Mucosa of gallbladder (tissue), 1 donor: ENCODE measurements at regions not wholly inside any gene's neighbourhood (a gene's known extent, or its start where the extent isn't known, plus 50 kb on each side); places are given as distances from the start of the nearest gene placed in this dataset.

ENCODE experiments used
- DNase-seq: peaks from one replicate; pipeline ENCODE4 v3.0.0-alpha.2; 2020; ENCODE audit warnings: low spot score
- donor health status: DM: no; HTN: no; CAD: no.

DNA sequence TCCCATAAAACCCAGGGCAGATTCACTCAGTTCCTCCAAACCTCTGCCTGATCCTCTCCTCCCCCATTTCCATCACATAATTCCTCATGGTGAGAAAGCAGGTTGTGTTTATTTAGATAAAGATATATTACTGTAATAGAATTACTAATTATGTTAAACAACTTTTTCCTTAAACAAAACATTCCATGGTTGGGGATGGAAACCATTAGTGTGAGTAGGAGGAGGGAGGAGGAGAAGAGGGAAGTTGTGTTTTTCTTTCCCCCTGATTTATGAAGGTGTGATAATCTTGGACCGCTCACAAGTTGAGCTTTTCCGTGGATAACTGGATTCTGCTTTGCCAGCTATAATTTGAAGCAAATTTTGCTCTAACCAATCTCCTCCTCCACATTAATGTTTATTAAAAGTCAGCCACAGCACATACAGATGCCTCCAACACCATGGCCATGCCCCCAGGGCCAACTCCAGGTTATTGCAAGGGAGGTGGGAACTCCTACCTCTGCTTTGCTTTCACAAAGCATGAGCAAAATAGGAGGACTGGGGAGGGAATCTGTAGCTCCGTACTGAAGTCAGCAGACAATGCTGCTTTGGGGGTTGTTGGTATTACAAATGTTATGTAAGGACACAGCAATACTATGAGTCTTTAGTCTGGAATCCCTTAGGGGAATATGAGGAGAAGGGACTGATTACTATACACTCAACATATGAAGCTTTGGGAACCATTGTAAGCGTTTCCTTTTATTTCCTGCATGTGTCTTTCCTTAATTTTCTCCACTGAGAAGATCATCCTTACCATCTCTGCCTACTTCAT is 542.0 kb downstream of the DHX35 start:
- no peak for DNase-seq

DNA sequence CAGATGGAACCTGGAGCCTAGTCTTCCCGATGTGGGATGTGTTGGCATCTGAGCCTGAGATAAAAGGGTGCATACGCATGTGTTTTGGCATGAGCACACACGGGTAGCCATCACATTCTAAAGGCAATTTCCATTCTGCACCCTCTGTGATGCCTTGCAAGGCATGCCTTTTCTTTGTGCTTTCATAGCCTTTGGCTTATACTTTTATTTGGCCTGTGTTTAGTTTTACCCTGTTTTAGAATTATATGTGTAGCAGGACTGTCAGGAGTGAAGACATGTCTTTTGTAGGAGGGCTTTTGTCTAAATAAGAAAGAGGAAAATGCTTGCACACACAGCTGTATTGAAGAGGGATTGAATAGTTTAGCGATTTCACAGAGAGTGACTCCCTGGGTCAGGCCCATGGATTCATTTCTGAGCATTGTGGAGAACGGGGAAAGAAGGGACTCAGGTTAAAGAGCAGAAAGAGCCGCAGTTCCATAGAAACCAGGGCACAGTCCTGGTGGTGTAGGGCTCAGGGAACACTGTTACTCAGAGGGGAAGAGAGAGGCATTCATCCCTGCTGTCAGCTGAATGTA is 530.2 kb downstream of the DHX35 start:
- no peak for DNase-seq

GRCh38 chr20:39491711-39492110 is 529.6 kb downstream of the DHX35 start:
- no peak for DNase-seq

DNA sequence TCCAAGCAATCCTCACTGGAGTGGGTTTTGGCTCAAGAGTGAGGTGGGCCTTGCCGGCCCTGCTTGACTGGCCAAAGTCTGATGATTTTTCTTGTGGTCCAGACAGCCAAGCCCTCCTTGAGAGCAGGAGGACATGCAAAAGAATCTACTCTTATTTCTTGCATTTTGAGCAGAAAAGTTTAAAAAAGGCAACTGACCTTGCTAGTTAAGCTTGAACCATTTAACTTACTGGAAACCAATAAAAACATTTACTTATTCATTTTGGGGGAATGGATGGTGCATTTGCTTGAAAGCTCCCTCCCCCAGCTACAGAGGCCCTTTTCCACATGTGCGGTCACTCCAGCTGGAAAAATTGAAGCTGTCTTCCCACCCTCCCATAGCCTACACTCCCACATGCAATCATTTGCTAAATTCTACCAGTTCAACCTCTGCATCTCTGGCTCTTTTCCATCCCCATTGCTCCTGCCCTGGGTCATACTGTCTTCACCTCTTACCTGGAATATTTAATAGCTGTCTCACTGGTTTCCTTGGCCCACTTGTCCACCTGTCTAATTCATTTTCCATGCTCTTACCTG is 527.9 kb downstream of the DHX35 start:
- no peak for DNase-seq

- DNase-seq, result no peak
These were observed 518.3 kb downstream of the DHX35 start for GRCh38 chr20:39480276-39481043.

GRCh38 chr20:39479196-39479810 is 517.2 kb downstream of the DHX35 start:
- no peak for DNase-seq

DNA sequence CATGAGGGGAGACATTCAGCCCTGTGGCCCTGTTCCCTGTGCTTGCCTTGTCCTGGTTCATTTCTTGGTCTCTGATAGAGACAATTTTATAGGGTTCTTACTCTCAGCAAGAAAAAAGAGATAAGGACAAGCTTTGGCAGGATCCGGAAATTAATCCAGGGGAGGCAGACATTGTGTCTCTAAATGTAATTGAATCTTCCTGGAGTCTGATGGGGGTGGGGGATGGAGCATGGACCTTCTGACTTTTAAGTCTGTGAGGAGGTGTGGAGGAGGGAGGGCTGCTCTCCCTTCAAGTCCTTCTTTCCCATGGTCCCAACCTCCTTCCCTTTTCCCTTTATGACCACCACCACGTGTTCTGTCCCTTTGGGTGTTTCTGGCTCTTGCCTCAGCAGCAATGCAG is 512.7 kb downstream of the DHX35 start:
- no peak for DNase-seq

DNA sequence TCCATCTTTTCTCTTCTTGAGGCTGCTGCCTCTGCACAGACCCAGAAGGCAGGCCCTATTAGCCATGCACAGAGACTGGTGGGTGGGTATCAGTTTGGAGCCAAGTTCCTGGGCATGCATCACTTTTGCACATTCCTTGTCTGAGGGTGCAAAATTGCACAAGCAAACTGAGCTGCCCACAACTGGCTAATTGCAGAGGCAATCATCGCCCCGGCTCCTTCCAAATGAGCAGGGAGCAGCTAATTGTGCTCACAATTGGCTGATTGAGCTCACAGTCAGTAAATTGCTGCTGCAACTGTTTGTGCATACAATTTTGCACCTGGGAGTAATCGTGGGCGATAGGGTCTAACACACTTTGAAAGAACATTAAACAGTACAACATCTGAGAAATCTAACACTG is 511.4 kb downstream of the DHX35 start:
- DNase-seq, result no peak

- DNase-seq, result no peak
These were observed 506.6 kb downstream of the DHX35 start for GRCh38 chr20:39468703-39469102.

GRCh38 chr20:39464238-39464637 is 502.1 kb downstream of the DHX35 start:
- no peak for DNase-seq

GRCh38 chr20:39462416-39462945 is 500.3 kb downstream of the DHX35 start:
- no peak for DNase-seq

GRCh38 chr20:39458452-39458851 is 496.3 kb downstream of the DHX35 start:
- no peak for DNase-seq

GRCh38 chr20:39453890-39454289 is 491.7 kb downstream of the DHX35 start:
- DNase-seq, result no peak

DNA sequence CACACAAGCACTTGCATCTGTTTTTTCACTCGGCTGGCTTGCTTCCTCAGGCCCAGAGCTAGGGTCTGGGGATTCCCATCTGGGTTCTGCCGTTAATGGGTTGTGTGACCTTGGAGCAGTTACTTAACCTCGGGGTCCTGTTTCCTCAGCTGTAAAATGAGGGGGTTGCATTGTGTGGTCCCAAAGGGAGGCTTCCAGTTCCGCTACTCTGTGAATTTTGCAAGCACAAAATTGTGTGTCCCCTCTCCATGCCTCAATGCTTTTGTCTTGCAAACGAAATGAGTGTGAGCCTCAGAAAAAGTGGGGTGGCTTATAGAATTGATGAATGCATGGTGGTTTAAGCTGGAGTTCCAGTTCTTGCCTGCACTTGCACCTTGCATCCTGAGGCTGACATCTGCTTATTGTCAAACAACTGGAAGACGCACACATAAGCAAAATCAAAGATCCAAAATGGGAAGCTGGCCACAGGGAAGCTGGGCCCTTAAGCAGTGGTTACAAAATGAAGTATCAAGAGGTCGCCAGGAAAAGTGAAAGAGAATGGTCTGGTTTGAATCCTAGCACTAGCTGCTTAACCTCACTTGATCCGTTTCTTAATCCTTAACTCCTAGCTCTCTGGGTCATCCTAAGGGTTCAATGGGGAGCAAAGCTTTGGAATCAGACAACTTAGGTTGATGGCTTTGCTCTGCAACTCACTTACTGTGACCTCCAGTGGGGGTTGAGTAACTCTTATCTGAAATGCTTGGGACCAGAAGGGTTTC is 490.6 kb downstream of the DHX35 start:
- DNase-seq, result no peak

DNA sequence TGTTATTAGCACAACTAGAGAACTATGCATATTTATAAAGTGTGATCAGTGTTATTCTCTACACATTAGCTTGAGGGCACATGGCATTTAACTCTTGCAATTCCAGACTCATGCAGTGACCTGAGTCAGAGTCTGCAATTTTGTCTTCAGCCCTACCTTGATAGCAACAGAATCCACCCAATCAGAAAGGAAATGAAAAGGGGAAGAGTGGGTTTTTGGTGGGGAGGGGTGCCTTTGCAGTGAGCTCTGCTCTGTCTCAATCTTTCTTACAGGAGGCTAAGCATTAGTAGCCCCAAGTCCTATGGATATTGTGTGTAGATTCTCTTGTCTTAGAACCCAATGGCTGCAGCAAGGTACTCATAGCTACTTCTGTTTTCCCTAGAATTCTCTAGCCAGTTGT is 489.2 kb downstream of the DHX35 start:
- no peak for DNase-seq

DNA sequence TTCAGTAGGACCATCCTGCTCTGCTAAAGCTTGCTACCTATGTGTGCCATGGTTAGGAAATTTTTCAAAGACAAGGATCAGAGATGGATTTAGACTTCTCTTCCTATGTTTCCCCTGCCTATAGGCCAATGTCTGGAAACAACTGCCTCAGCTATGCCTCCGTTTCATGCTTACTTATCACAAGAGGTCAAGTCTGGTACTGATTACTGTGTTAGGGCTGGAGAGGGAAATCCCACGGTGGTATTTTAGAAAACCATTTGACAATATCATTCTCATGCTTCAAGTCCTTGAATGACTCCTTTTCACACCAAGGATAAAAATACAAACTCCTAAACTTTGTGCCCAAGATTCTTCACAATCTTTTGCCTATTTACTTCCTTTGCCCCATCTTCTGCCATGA is 484.3 kb downstream of the DHX35 start:
- no peak for DNase-seq

- no peak for DNase-seq
These were observed 483.0 kb downstream of the DHX35 start for GRCh38 chr20:39445095-39445494.

- no peak for DNase-seq
These were observed 471.3 kb downstream of the DHX35 start for GRCh38 chr20:39433466-39433865.

GRCh38 chr20:39431091-39431880 is 469.1 kb downstream of the DHX35 start:
- DNase-seq, result no peak

- DNase-seq, result no peak
These were observed 467.6 kb downstream of the DHX35 start for GRCh38 chr20:39429726-39430125.
